DMS 273 (cell line): ENCODE measurements at regions not wholly inside any gene's neighbourhood (a gene's known extent, or its start where the extent isn't known, plus 50 kb on each side); places are given as distances from the start of the nearest gene placed in this dataset.

ENCODE experiments used
- DNase-seq: peaks from one replicate; lab custom pipeline; 2025; ENCODE audit not compliant: unreplicated experiment; lab: John Stamatoyannopoulos, UW

- DNase-seq: no peak
These were observed 122.9 kb downstream of the NXNL2 start for GRCh38 chr9:88657893-88658292.

DNA sequence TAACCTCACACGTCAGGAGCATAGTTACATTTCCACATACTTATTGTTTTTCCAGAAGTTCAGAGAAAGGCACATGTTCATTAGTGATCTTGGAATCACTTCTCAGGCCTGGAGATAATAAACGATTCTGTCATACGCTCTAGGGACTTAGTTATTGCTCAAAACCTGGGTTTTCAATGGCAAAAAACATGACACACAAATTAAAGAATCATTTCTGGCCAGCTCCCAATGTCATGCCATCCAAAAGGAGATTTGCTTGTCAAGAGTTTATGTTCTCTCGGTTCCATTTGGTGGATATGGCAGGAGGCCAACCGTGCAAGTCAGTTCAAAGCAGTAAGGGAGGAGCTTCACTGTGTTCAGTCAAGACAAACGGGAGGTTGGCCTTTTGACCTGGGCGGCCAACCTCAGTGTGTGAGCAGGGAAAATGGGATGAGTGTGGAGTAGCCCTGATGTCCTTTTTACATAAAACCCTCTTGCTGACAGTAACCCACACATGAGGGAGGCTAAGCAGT is 123.4 kb downstream of the NXNL2 start:
- peak; percentile 69 for DNase-seq

- no peak for DNase-seq
These were observed 124.1 kb downstream of the NXNL2 start for GRCh38 chr9:88659126-88659525.

- DNase-seq: peak; percentile 40
These were observed 125.6 kb downstream of the NXNL2 start for GRCh38 chr9:88660611-88661010.

DNA sequence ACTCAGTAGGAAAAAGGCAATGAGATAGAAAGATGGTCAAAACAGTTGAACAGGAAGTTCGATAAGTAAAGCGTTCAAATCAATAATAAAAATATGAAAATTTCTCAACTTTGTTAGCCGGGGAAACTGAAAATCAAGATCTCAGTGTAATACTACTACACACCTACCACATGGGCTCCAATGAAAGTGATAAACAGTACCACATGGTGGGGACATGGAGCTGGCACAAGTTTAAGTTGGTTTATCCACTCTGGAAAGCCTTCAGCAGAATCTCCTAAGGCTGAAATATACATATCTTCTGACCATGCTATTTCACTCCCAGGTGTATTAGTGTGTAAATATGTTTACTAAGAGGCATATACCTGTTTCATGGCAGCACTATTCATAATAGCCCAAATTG is 126.8 kb downstream of the NXNL2 start:
- DNase-seq: no peak

GRCh38 chr9:88663771-88664419 is 128.9 kb downstream of the NXNL2 start:
- DNase-seq: no peak

DNA sequence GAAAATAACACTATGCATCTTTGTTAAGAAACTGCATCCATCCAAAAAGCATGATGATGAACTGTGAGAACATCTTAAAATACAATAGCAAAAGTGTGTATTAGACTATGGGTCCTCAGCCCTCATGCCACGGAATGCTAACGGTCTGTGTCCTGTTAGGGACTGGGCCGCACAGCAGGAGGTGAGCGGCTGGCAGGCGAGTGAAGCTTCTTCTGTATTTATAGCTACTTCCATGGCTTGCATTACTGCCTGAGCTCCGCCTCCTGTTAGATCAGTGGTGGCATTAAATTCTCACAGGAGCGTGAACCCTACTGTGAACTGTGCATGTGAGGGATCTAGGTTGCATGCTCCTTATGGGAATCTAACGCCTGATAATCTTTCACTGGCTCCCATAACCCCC is 129.8 kb downstream of the NXNL2 start:
- DNase-seq: no peak

GRCh38 chr9:88672874-88673689 is 138.1 kb downstream of the NXNL2 start:
- peak; percentile 11 for DNase-seq

- DNase-seq: no peak
These were observed 138.9 kb downstream of the NXNL2 start for GRCh38 chr9:88673886-88674285.

GRCh38 chr9:88676644-88677043 is 141.7 kb downstream of the NXNL2 start:
- no peak for DNase-seq

DNA sequence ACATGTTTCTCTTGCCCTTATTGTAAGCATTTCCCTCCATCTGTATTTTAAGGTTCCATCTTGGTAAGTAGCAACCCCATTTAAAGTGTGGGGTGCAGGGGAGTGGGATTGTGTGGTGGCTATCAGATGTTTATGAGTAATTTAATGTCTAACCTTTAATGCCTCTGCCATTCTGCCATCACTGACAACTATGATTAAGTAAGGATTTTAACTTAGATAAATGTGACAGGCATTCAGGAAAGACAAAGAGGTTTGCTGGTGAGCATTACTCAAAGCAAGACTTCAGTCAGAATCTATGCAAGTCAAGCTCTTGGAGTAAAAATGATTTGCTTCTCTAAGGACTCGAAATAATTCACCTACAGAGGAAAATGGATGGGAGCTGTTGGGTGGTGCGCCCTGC is 143.0 kb downstream of the NXNL2 start:
- no peak for DNase-seq

DNA sequence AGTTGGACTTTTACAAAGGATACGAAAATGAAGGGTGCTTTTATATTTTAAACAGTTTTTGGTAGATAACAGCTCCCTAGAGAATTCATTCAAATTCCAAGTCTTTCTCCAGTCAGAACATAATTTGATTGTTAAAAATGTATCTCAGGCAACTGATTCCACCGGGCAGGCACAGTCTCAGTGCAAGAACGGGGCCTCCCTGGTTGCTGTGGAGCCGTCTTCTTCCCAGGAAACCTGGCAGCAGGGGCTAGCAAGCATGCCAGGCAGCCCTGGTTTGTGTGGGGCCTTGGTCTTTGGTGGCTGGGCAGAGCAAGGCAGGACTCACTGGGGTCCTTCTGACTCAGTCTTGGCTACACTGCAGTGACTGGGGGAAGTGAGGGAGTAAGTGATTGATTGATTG is 143.5 kb downstream of the NXNL2 start:
- DNase-seq: no peak

DNA sequence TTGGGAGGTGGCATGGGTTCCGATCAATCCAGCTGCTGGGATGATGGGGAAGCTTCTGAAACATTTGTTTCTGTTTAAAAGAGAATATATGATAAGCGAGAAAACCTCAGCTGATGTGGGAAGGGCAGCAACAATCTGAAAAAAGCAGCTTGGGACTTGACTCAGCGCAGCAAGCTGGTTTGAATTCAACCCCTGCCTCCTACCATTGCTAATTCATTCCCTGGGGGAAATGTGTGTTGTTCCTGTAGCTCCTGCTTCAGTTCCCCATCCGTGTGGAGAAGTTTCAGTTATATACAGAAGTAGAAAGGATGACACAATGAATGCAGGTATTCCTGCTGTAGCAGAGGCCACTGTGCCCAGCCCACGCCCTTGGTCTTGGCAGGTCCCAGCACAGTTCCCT is 145.1 kb downstream of the NXNL2 start:
- no peak for DNase-seq

DNA sequence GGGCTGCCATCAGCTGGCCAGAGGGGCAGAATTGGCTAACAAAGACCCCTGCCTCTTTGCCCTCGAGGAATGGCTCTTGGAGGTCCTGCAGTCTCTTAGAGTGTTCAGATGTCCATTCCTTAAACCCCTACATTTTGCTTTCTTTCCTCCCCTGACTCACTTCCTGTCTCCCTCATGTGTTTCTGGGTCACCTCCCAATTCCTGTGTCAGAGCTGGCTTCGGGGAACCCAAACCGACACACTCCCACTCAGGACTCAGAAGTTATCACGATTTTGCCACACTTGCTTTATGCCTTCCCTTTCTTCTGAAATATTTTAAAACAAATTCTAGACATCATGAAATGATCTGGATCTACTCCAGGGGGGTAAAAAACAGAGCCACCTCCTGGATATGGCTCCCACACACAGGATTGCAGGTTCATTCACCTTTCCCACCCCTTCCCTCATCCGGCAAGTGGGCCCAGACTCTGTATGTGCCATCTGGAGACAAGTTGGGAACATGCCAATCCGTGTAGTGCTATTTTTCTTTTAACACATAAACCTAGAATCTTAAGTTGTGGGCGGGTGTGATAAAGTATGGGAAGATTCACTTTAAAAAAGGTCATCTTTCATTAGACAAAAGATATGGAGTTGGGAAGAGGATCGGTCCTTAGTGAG is 145.7 kb downstream of the NXNL2 start:
- peak; percentile 28 for DNase-seq

GRCh38 chr9:88681434-88681833 is 146.5 kb downstream of the NXNL2 start:
- DNase-seq: peak; percentile 5

DNA sequence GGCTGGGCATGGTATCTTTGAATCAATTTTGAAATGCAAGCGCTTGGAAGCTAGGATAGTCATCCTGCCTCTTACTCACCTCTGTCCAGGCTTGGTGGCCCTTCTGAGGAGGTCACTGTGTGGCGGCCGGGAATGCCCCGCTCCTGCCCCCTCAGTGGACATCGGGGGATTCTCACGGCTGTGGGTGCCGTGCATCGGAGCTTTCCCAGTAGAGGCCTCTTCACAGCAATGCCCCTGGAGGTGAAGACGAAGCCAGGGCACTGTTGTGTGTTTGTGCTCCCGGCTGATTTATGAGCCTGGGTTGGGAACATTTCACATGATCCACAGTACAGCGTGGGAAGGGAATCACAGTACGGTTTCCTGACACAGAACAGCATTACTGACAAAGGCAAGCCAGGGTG is 147.5 kb downstream of the NXNL2 start:
- DNase-seq: no peak

- no peak for DNase-seq
These were observed 149.1 kb downstream of the NXNL2 start for GRCh38 chr9:88684046-88684445.

DNA sequence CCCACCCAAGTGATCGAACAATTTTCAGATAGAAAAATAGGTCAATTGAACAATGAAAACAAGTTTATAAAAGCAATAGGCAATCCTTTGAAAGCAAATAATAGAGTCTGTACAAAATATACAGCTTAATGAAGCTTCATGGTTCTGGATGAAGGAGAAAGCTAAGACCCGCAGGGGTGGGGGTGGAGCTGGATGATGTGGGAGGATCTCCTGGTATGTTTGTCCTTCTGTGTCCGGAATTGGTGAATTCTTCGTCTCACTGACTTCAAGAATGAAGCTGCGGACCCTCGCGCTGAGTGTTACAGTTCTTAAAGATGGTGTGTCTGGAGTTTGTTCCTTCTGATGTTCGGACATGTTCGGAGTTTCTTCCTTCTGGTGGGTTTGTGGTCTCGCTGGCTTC is 149.9 kb downstream of the NXNL2 start:
- no peak for DNase-seq

GRCh38 chr9:88685966-88686365 is 151.0 kb downstream of the NXNL2 start:
- no peak for DNase-seq

GRCh38 chr9:88689509-88690298 is 154.7 kb downstream of the NXNL2 start:
- no peak for DNase-seq

DNA sequence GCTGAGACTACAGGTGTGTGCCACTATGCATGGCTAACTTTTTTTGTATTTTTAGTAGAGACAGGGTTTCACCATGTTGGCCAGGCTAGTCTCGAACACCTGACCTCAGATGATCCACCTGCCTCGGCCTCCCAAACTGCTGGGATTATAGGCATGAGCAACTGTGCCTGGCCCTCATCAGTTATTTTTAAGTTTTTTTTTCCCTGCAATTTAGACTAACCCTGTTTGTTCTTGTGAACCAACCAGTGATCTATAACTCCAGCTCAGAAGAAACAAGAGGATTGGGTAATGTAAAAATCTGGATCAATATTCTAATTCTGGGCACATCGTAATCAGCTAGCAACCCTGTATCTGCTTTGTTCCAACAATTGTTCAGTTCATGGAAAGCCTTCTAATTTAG is 155.7 kb downstream of the NXNL2 start:
- DNase-seq: no peak
